GM12865 (cell line): ENCODE measurements at regions not wholly inside any gene's neighbourhood (a gene's known extent, or its start where the extent isn't known, plus 50 kb on each side); places are given as distances from the start of the nearest gene placed in this dataset.

ENCODE experiments used
- DNase-seq: peaks from one replicate; pipeline ENCODE4 v3.0.0; 2010; ENCODE audit warnings: low read depth
- H3K4me3 ChIP-seq: 2 replicates; pipeline ENCODE4 v1.5.1; 2011; ENCODE audit warnings: mild to moderate bottlenecking, low read depth, low read length, control low read depth
- TF ChIP-seq, protein P1 (sequence below): IDR thresholded peaks from 2 replicates; pipeline ENCODE4 v1.5.1; 2011; ENCODE audit warnings: low read length, control low read depth, low read depth, inconsistent platforms; ENCODE audit not compliant: insufficient read depth; ENCODE audit errors: missing control alignments

DNA sequence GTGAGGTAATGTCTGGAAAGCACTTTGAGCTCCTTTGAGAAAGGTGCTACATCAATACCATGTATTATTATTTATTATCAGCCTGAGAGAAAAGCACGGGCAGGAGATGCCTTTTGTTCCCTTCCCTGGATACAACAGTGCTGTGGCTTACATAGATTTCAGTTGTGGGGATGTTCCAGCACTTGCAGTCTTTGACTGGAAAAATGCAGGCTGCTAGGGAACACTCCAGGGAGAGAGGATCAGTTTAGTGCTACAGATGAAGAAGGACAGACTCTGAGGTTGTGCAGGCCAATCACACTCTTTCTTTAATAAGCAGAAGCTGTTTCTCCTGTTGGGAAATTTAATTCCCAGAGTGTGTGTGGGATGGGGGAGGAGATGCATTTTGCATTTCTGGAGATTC, 94.5 kb upstream of the OBI1 start:
- no peak overlapping the region for H3K4me3 ChIP-seq
- DNase-seq: no peak
- TF ChIP-seq, protein P1, sequence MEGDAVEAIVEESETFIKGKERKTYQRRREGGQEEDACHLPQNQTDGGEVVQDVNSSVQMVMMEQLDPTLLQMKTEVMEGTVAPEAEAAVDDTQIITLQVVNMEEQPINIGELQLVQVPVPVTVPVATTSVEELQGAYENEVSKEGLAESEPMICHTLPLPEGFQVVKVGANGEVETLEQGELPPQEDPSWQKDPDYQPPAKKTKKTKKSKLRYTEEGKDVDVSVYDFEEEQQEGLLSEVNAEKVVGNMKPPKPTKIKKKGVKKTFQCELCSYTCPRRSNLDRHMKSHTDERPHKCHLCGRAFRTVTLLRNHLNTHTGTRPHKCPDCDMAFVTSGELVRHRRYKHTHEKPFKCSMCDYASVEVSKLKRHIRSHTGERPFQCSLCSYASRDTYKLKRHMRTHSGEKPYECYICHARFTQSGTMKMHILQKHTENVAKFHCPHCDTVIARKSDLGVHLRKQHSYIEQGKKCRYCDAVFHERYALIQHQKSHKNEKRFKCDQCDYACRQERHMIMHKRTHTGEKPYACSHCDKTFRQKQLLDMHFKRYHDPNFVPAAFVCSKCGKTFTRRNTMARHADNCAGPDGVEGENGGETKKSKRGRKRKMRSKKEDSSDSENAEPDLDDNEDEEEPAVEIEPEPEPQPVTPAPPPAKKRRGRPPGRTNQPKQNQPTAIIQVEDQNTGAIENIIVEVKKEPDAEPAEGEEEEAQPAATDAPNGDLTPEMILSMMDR: no peak

DNA sequence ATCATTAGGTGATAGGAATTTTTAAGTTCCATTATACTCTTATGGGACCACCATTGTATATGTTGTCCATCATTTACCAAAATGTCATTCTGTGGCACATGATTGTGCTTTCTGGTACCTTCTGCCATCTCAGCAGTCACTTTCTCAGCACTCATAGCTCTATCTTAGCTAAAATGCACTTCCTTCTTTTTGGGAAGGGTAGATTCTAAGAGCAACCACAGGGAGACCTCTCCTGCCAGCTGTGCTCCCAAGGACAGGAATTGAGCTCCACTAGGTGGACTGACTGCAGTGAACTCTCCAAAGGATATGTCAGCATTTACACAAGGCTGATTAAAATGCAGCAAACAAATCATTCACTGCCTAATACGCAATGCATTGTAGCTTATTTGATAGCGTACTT, 91.8 kb upstream of the OBI1 start:
- DNase-seq: no peak
- TF ChIP-seq, protein P1: no peak
- no peak overlapping the region for H3K4me3 ChIP-seq

DNA sequence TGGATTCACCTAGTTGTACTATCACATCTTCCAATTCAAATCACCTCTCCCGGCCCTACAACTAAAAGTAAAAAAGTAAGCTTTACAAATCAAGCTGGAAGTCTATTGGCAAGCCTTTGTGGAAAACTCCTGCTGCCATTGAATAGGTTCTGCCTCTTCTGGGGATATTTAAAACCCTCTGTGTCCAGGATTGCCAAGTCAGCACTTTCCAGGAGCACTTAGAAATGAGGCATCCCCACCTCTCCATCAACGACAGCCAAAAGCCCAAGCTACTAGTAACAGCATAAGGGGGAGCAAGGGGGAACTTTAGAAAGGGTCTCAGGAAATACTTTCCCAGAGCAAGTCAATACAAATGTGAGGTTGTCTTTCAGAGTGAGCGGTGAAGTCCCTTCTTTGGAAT, 85.0 kb upstream of the OBI1 start:
- no peak overlapping the region for H3K4me3 ChIP-seq
- TF ChIP-seq, protein P1: no peak
- no peak for DNase-seq

DNA sequence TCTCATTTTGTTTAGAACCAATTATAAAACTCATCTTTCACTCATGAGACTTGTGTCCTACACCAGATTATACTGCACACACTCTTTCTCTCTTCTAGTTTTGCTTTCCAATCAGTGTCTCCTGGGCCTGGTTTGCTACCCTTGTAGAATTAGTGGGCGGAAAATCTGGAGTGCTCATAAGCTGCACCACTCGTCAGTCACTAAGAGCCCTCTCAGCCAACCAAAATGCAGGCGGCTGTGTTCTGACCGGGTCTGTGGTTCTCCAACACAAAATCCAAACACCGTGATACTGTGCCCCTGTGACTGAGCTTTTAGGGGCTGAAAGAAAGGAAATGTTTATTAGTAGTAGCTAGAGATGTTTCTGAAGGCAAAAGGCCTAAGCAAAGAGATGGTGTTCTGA, 83.7 kb upstream of the OBI1 start:
- DNase-seq: no peak
- H3K4me3 ChIP-seq: no peak overlapping the region
- TF ChIP-seq, protein P1: no peak

DNA sequence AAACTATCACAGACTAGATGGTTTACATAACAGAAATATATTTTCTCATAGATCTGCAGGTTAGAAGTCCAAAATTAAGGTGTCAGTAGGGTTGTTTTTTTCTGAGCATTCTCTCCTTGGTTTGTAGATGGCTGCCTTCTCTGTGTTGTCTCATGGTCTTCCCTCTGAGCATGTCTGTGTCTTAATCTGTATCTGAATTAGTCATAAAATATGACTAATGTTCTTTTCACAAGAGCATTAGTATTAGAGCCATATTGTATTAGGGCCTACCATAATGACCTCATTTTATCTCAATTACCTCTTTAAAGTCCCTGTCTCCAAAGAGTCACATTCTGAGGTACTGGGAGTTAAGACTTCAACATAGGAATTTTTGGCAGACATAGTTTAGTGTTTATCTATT, 77.2 kb upstream of the OBI1 start:
- no peak overlapping the region for H3K4me3 ChIP-seq
- TF ChIP-seq, protein P1: no peak
- no peak for DNase-seq

DNA sequence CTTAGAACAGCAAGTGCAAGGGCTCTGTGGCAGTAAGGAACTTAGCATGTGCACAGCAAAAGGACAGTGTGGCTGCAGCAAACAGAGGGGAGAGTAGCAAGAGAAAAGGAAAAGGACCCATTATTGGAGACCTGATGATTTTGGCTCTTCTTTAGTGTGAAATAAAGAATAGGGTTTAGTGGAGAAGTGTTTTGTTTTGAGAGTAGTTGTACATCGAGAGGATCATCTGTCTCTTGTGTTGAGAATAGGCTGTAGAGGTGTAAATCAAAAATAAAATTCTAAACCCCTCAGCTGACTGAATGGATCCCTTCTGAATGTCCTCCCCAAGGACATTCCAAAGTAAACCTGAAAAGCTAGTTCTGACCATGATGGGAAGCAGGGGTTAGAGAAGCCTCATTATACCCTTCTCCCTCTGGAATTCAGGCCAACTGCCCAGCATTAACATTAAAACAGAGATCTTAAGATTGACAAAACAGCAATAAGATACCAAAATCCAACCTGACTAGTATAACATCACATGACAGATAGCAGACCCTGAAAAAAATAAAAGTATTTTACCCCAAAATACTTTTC, 73.6 kb upstream of the OBI1 start:
- TF ChIP-seq, protein P1: no peak
- DNase-seq: no peak

DNA sequence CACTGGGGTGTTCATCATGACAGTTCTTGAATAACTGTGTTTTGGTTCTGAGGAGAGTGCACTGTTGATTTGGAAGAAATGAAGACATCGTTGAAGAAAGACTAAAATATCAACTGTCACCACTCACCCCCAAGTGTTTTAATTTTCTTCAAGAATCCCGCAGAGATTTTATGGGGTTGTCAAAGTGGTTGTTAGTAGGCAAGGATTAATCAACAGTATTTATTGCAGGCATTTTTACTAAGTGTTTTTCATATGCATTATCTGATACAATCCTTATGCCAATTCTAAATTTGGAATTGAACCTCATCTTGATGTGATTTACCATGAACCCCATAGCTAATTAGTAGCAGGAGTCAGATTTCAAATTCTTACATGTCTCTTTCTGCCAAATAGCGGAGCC, 63.7 kb upstream of the OBI1 start:
- TF ChIP-seq, protein P1: no peak
- H3K4me3 ChIP-seq: no peak overlapping the region
- no peak for DNase-seq

More for the DNA sequence above, 73.6 kb upstream of the OBI1 start:
- no peak overlapping the region for H3K4me3 ChIP-seq
